Adipocyte (in vitro differentiated cells): ENCODE measurements at regions not wholly inside any gene's neighbourhood (a gene's known extent, or its start where the extent isn't known, plus 50 kb on each side); places are given as distances from the start of the nearest gene placed in this dataset.
A peak's percentile ranks its signal among the peaks of the same experiment; 100 is the strongest.
"Not testable (repeated sequence)": the region's sequence is repeated elsewhere in the genome, so short reads cannot be mapped to it uniquely, and the experiment has no call there.

Experiments
- DNase-seq: peaks from one replicate; pipeline ENCODE4 v3.0.0-alpha.2; 2015; ENCODE audit warnings: low read depth
- H3K27me3 ChIP-seq: replicated peaks from 2 replicates; pipeline ENCODE4 v1.7.0; 2013; ENCODE audit warnings: mild to moderate bottlenecking, low read length, moderate library complexity; ENCODE audit not compliant: control insufficient read depth, insufficient read depth
- H3K36me3 ChIP-seq: 2 replicates; pipeline ENCODE4 v1.7.0; 2013; ENCODE audit warnings: low read length, mild to moderate bottlenecking, moderate library complexity; ENCODE audit not compliant: control insufficient read depth, insufficient read depth, severe bottlenecking
- H3K4me1 ChIP-seq: 2 replicates; pipeline ENCODE4 v1.7.0; 2013; ENCODE audit warnings: mild to moderate bottlenecking, low read length, moderate library complexity; ENCODE audit not compliant: control insufficient read depth, insufficient read depth
- H3K4me3 ChIP-seq: 2 replicates; pipeline ENCODE4 v1.7.0; 2013; ENCODE audit warnings: mild to moderate bottlenecking, low read length, moderate library complexity
- H3K9ac ChIP-seq: 2 replicates; pipeline ENCODE4 v1.7.0; 2013; ENCODE audit warnings: mild to moderate bottlenecking, low read length, moderate library complexity
- H3K9me3 ChIP-seq: 2 replicates; pipeline ENCODE4 v1.7.0; 2013; ENCODE audit warnings: mild to moderate bottlenecking, low read length, moderate library complexity; ENCODE audit not compliant: control insufficient read depth

- no peak for DNase-seq
- Histone ChIP-seq H3K36me3 (no peaks in the 10 kb centered on the region), H3K4me1 (no peaks in the 10 kb centered on the region), H3K9ac (no peak overlapping the region), H3K27me3 (no peaks in the 10 kb centered on the region), H3K4me3 (no peak overlapping the region), H3K9me3 (no peaks in the 10 kb centered on the region)
These were observed 1108.4 kb upstream of the MIR17HG start for GRCh38 chr13:90239130-90239529.

DNA sequence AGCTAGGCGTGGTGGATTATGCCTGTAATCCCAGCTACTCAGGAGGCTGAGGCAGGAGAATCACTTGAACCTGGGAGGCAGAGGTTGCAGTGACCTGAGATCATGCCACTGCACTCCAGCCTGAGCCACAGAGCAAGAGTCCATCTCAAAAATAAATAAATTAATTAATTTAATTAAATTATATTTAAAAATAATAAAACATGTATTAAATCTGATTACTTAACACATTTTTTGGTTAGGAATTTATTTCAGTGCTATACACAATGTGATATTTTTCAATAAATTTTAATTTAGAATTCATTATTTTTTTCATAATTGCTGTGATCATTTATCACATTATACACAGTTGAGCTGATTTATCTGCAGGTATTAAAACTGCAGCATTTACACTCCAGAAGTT is 1101.5 kb upstream of the MIR17HG start:
- no peak for DNase-seq
- H3K4me1 ChIP-seq = peaks cover 6% of the 10 kb centered on the region
- no peaks in the 10 kb centered on the region for H3K36me3 ChIP-seq
- no peaks in the 10 kb centered on the region for H3K9me3 ChIP-seq
- H3K27me3 ChIP-seq = no peaks in the 10 kb centered on the region
- H3K9ac ChIP-seq = no peak overlapping the region
- no peak overlapping the region for H3K4me3 ChIP-seq

DNA sequence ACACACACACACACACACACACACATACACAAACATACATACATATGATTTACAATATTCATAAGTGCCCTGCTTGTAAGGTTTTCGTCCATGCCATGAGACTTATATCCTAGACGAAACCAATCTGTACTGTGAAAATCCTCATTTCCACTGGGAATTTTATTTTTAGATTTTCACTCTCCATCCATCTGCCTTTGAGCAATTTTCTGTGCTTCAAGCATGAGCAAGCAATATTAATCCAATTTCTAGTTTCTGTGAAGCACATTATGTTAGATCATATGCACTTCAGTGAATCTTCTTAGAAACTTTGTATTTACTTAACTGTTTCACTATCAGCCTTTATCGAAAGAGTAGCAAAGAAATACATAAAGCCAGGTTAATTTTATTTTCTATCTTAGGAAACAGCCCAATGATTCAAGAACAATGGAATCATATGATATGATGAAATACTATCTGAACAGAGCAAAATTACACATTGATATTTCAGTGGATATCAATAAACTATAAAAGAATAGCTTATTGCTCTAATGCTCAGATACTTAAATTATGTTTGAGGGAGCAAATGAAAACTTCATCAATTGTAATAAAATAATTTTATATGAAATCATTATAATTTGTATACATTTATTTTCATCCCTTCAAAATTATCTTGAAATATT is 1100.7 kb upstream of the MIR17HG start:
- Histone ChIP-seq H3K36me3 (no peaks in the 10 kb centered on the region), H3K4me3 (no peak overlapping the region), H3K9ac (no peak overlapping the region), H3K4me1 (peaks cover 6% of the 10 kb centered on the region), H3K27me3 (no peaks in the 10 kb centered on the region), H3K9me3 (no peaks in the 10 kb centered on the region)
- no peak for DNase-seq

DNA sequence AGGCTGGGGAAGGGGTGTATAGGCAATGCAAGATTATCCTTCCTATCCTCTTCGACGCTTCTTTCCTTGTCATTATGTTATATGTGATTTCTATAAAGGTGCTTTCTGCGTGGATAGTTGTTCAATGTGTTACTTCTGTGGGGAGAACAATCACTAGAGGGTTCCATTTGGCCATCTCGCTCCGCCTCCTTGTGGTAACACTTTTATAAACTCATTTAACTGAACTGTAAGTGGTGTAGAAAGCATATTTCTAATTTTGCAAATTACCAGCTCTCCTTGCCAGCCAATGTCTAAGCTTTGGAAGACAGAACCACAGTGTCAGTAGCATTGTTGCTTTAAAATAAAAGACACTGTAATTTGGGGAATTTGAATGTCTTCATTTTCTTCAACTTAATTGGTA is 1093.7 kb upstream of the MIR17HG start:
- peaks cover 3% of the 10 kb centered on the region for H3K9me3 ChIP-seq
- H3K9ac ChIP-seq = no peak overlapping the region
- no peak overlapping the region for H3K4me3 ChIP-seq
- H3K4me1 ChIP-seq = no peaks in the 10 kb centered on the region
- H3K36me3 ChIP-seq = no peaks in the 10 kb centered on the region
- DNase-seq = no peak
- no peaks in the 10 kb centered on the region for H3K27me3 ChIP-seq

DNA sequence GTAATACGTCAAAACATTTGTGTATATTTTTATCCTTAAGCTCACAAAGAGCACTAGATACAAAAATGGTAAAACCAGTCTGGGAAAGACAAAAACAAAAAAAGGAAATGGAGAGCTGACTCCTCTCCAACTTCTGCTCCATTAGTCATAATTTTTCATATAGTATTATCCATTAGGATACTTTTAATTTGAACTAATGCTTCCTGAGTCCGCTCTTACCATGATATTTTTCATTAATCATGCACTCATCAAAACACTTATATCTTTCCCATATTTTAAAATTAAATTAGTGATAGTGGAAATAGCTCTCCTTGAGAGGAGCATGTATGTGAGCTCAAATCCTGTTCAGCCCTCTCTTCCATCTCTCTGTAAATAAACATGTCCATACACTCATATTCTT is 1093.0 kb upstream of the MIR17HG start:
- no peak for DNase-seq
- Histone ChIP-seq H3K27me3 (no peaks in the 10 kb centered on the region), H3K4me3 (no peak overlapping the region), H3K9ac (no peak overlapping the region), H3K36me3 (no peaks in the 10 kb centered on the region), H3K9me3 (peaks cover 3% of the 10 kb centered on the region), H3K4me1 (no peaks in the 10 kb centered on the region)

DNA sequence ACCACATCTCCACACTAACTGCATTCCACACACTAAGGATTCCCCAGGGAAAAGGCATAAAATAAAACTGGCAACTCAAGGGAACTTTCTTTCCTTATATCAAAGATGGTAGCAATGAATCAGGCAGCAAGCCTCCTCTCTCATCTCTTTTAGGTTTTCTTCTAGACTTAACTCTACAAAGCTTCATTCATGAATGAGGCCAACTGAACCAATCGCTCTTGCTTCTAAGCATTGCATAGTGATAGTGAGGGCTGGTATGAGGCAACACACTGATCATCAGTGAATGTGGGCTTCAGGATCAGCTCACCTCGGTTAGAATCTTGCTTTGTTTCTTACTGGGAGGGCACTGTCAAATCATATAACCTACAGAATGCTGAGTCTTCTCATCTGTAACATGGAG is 1090.7 kb upstream of the MIR17HG start:
- Histone ChIP-seq H3K9ac (no peak overlapping the region), H3K4me1 (no peaks in the 10 kb centered on the region), H3K36me3 (no peaks in the 10 kb centered on the region), H3K27me3 (no peaks in the 10 kb centered on the region), H3K9me3 (peaks cover 3% of the 10 kb centered on the region), H3K4me3 (no peak overlapping the region)
- no peak for DNase-seq

GRCh38 chr13:90258129-90258528 is 1089.4 kb upstream of the MIR17HG start:
- no peak overlapping the region for H3K4me3 ChIP-seq
- DNase-seq = no peak
- no peaks in the 10 kb centered on the region for H3K9me3 ChIP-seq
- H3K4me1 ChIP-seq = no peaks in the 10 kb centered on the region
- H3K27me3 ChIP-seq = no peaks in the 10 kb centered on the region
- no peak overlapping the region for H3K9ac ChIP-seq
- H3K36me3 ChIP-seq = no peaks in the 10 kb centered on the region

DNA sequence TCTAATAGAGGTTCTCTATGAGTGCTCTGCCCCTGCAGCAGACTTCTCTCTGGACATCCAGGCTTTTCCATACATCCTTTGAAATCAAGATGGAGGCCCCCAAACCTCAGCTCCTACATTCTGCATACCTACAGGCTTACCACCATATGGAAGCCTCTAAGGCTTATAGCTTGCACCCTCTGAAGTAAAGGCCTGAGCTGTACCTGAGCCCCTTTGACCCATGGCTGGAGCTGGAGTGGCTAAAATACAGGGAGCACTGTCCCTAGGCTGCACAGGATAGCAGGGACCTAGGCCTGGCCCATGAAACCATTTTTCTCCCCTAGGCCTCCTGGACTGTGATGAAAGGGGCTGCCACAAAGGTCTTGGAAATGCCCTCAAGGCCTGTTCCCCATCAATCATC is 1086.1 kb upstream of the MIR17HG start:
- H3K4me3 ChIP-seq = no peak overlapping the region
- no peaks in the 10 kb centered on the region for H3K36me3 ChIP-seq
- H3K4me1 ChIP-seq = no peaks in the 10 kb centered on the region
- H3K27me3 ChIP-seq = no peaks in the 10 kb centered on the region
- no peak overlapping the region for H3K9ac ChIP-seq
- no peaks in the 10 kb centered on the region for H3K9me3 ChIP-seq
- no peak for DNase-seq

DNA sequence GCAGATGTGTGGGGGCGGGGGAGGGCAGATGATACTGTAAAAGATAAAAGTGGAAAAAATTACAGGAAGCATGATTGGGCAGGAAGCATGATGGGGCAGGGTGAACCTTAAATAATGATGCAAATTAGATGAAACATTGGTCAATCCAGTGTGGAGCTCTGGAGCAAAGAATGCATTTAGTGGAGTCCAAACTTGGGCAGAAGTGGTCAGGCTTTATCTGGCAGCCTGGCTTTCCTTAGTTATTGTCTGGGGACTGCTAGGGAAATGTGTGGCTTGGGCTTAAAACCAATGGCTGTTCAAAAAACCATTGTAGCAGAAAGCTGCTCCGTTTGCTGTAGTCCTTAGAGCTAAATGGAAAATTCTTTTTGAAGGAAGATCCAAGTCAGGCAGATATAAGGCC is 1077.3 kb upstream of the MIR17HG start:
- H3K4me1 ChIP-seq = peaks cover 7% of the 10 kb centered on the region
- H3K9ac ChIP-seq = peak overlapping the region; percentile 37
- H3K9me3 ChIP-seq = no peaks in the 10 kb centered on the region
- peak overlapping the region; percentile 21 for H3K4me3 ChIP-seq
- no peaks in the 10 kb centered on the region for H3K27me3 ChIP-seq
- no peak for DNase-seq
- no peaks in the 10 kb centered on the region for H3K36me3 ChIP-seq

DNA sequence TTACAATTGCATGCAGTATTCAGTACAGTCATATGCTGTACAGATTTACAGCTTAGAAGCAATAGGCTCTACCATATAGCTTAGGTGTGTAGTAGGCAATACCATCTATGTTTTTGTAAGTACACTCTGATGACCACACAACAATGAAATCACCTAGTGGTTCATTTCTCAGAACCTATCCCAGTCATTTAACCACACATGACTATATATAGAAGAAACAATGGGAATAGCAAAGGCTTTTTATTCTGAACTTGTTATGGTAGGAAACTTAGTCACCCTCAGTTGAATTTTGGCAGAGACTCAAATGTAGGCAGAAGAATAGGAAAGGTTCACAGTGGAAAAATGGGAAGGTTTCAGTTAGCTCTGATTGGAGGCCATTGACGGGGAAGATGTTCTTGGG is 1075.1 kb upstream of the MIR17HG start:
- no peaks in the 10 kb centered on the region for H3K9me3 ChIP-seq
- no peak overlapping the region for H3K4me3 ChIP-seq
- H3K27me3 ChIP-seq = no peaks in the 10 kb centered on the region
- DNase-seq = no peak
- peaks cover 7% of the 10 kb centered on the region for H3K4me1 ChIP-seq
- no peaks in the 10 kb centered on the region for H3K36me3 ChIP-seq
- no peak overlapping the region for H3K9ac ChIP-seq

DNA sequence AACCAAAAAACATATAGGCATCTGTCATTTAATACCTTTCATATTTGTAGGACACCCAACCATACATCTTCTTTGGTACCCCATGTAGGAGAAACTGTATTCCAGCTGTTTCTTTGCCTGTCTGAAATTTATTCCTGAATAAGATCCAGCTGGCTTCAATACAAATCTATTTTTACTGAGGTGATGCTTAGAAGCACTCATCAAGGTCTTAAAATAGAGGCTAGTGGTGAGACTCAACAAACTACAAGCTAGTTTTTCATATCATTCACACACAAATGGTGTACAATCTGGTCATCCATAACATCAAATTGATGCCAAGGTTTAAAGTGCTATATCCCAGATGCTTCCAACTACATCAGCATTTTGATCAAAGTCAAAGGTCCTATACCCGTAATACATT is 1071.3 kb upstream of the MIR17HG start:
- no peaks in the 10 kb centered on the region for H3K27me3 ChIP-seq

GRCh38 chr13:90278231-90278630 is 1069.3 kb upstream of the MIR17HG start:
- not testable (repeated sequence) for H3K4me3 ChIP-seq, H3K27me3 ChIP-seq, DNase-seq, H3K9me3 ChIP-seq, H3K36me3 ChIP-seq, H3K9ac ChIP-seq, H3K4me1 ChIP-seq

More for the DNA sequence above, 1071.3 kb upstream of the MIR17HG start:
- DNase-seq = no peak
- Histone ChIP-seq H3K4me3 (no peak overlapping the region), H3K4me1 (no peaks in the 10 kb centered on the region), H3K36me3 (no peaks in the 10 kb centered on the region), H3K9ac (no peak overlapping the region), H3K9me3 (no peaks in the 10 kb centered on the region)
